Limb (tissue), 2 donors: ENCODE measurements at regions not wholly inside any gene's neighbourhood (a gene's known extent, or its start where the extent isn't known, plus 50 kb on each side); places are given as distances from the start of the nearest gene placed in this dataset.

ENCODE experiments used
- DNase-seq, 2 donors: peaks; one replicate each; pipeline ENCODE4 v3.0.0-alpha.2; 2016; ENCODE audit errors: extremely low spot score in 2 of 2

DNA sequence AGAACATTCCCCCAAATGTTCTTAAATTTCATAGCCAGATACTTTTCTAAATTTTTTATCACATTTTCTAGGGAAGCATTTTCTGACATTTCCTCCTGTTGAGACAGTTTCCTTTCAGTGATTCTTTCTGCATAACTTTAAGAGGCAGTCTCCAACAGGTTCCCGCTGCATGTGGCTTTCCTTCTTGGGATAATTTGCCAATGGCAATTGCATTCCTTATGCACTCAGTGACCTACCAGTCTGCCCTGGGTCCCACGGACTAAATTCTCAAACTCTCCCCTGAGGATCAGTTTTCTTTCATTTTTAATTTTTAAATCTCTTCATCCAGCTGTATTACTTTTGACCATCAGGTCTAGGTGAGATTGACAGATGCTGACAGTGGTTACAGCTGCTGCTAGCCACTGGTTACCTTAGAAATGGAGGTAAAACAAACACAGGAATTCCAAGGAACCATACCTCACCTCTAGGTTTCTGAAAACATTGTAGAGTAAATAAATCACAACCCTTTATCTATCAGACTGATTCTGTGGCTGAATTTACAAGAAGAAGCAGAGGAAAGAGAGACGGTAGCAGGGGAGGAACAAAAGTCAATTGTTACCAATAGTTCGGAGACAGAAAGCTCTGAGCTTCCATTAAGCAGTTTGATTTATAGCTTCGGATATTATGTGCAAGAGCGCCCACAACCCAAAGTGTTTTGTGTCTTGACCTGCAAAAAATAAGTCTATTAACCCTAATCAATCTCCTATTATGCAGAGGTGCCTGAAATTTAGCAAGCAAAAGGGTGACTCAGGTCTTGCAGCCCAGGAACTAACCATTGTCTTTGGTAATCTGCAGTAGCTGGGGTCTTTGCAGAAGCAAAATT, 216.0 kb downstream of the PMP22 start:
- no peak for DNase-seq

DNA sequence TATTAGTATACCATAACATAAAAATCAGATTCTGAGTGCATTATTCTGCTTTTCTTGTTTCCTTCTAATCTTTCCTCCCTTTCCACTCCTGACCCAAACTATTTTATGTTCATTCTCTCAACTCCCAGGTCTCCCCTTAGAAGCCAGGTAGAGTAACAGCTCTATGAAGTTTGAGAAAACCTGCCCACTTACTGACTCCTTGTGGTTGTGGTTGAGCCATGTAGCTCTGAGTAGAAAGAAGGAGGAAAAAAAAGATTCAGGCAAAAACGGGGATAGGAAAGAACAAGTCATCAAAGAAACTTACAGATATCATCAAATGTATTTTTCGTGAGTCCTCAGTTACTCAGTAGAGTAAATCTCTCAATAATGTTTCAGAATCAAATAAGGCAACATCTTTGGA, 216.7 kb downstream of the PMP22 start:
- no peak for DNase-seq

DNA sequence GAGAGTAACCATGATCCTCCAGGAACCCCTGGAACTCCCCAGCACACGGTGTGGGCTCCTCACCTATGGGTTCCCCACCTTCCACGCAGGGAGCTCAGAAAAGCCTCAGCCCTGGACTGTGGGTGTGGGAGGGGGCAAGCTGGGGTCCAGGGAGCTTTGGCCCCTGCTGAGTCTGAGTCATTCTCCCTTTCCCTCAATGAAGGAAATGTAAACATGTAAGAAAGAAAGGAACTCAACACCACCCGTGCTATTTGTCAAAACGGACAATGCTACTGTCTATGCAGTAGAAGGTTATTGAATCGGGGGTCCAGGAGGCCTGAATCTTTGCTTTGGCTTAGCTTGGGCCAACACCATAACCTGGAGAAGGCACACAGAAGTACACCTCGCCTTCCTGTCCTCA, 222.8 kb downstream of the PMP22 start:
- DNase-seq: no peak

DNA sequence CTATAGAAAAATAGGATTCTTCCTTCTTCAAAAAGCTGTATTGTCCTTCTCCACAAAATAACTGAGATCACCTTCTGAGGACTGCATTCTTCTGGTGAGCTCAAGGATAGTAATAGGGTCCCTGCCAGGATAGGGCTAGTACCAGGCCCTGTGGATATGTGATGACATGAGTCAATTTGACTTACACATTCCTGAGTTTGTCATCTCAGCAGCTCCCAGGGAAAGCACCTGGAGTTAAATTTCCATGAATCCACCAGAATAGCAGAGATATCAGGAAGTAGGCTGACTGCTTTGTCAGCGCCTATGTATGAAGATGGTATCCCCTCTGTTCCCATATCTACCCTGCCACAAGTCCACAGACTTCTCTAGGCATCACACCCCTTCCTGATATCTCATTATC, 225.8 kb downstream of the PMP22 start:
- no peak for DNase-seq

DNA sequence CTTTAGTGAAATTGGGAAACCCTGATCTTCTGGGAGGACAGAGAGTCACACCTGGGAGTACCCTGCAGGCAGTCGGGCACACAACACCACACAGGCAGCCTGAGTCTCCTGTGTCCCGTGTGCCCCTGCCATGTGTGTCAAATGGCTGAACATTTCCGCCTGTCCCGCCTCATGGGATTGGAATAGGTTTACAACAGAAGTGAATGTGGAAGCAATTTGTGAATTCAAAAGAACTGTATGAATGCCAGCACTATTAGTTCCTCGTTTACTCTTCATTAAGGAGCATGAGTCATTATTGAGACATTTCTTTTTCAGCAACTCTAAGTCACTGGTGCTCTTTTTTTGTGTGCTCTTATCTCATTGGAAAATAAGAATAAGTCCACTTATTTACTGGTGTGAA, 226.5 kb downstream of the PMP22 start:
- no peak for DNase-seq

DNA sequence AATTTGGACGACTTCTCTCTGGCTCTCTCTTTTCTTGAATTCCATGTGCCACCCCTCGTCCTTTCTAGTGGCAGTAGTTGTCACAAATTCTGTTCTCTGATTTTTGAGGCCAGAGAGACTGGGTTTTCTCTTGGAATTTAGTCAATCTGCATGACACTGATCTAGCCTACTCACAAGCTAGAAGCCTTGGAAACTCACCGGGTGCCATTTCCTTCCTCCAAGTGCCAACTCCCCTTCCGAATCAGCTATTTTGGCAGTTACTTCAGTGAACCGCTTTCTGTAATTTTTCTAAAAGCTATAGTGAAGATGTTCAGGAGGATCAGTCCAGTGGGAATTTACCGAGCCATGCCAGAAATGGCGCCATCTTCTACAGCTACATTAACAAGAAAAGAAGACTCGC, 228.9 kb downstream of the PMP22 start:
- DNase-seq: no peak

DNA sequence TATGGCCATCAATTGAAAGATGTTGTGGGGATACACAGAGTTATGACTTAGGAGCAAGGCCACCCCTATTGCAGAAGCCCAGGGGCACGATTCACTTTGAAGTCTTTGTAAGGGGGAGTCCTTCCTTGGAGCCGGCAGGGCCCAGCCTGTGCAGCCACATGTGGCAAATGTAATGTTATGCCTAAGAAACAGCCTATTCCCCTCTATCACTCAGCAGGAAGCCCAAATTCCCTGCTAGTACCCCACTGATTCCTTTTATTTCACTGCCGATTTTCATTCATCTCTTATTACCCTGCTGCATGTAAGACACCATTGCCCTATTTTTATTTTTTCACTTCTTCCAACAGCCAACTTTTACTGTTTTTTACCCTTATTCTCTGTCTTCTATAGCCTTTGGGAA, 233.2 kb downstream of the PMP22 start:
- no peak for DNase-seq

DNA sequence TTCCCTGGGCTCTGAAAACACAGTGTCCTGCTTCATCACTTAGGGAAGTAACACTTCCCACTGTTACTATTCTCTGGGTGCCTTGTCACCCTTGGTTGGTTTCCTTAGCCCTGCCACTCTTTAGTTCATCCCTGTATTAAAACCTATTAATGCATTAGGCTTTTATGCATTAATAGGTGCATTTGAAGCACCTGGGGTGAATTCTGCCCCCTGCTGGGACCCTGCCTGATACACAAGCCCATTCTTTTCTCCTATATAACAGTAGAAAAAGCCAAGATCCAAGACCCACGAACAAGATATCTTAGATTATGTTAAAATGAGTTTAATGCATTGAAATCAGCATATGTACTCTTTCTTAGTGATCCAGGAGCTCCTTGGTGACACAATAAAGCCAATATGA, 235.7 kb downstream of the PMP22 start:
- DNase-seq: no peak

DNA sequence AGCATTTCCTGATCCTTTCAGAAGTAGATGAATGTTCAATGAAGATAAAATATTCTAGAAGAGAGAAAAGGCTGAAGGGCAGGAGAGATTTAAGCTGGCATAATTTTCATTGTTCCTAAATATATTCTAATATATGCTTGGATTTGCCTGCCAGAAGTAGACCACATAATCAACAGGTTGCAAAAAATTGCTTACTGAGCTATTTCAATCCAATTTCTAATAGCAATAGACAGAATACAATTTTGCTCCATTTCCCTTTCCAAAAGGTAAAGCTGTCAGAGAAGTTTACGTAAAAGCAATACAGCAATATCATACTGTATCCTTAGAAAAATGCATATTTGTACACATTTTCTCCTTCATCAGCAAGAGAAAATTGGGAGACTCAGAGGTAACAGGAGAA, 237.3 kb downstream of the PMP22 start:
- no peak for DNase-seq

DNA sequence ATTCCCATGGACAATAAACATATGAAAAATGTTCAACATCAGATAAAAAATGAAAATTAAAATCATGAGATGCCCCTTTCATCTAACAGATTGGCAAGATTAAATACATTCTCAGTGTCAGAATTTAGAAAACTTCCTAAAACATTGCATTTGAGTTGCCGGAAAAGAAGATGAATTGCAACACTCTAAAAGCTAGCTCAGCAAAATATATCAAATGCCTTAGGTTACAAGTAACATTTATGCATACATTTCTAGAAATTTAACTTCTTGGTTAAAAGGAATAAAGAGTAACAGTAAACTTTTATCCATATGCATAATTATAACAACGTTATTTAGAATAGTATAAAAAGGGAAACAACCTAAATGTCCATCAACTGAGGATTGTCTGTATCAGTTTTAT, 239.0 kb downstream of the PMP22 start:
- no peak for DNase-seq

DNA sequence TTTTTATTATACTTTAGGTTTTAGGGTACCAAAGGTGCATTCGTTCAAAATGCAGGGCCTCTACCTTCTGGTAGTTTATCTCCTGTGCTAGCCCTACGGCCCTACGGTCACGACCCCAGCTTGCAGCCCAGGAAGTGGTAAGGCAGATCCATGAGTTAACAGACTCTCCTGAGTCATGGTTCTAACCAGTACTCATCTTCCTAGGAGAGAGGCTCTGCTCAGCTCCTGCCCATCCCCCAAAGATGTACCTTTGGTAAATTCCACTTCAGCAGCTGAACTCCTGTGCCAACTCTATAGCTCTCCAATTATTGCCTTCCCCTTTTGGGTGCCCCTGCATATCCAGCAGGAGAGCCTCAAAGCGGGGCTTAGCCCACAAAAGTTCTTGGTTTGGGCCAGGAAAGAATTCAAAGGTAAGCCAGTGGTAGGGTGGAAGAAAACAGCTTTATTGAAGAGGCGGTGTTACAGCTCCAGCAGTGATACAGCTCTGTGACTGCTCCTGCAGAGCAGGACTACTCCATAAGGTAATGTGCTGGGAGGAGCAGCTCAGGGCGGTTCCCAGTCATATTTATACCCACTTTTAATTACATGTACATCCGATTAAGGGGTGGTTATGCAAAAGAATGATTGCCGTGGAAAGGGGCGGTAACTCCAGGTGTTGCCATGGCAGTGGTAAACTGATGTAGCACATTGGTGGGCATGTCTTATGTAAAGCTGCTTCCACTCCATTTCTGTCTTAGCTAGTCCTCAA, 241.4 kb downstream of the PMP22 start:
- DNase-seq: no peak

DNA sequence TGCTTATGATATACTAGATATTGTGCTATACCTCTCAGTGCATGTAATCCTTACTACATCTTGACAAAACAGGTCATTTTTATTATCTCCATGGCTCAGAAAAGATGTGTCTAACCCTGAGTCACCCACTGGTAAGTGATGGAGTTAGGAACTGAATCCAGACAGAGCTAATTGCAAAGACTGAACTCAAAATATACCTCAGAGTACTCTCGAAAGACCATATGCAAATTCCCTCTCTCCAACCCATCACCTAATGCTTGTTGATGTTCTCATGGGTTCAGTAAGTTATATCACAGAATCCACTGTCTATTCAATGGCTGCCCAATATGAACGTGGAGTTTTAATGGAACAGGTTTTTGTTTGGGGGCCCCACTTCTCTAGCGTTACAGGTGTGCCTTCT, 246.0 kb downstream of the PMP22 start:
- DNase-seq: no peak

DNA sequence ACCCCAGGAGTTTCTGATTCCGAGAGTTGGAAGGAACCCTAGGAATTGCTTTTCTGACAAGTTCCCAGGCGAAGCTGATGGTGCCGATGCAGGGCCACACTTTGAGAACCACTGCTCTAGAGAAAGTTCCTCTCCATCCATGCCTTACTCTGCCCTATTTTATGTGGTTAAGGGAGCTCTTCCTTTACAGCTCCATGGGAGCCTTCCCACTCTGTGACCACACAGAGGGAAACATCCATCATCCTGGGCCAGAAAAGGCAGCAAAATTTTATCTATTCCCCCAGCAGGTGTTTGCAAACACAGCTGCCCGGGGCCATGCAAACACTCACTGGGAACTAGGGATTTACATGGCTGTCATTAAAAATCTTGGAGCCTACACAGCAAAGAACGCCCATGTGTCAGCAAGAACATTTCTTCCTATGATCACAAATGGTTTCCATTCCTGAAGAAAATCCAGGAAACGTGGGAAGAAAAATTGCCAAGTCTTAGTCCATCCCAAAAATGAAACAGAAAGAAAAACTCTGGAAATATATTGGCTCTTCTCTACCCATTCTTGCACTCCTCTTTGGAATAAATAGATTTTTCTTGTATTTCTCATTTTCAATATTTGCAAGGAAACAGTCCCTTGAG, 252.7 kb downstream of the PMP22 start:
- peak in 1 of 2 donors; percentile 67 for DNase-seq

DNA sequence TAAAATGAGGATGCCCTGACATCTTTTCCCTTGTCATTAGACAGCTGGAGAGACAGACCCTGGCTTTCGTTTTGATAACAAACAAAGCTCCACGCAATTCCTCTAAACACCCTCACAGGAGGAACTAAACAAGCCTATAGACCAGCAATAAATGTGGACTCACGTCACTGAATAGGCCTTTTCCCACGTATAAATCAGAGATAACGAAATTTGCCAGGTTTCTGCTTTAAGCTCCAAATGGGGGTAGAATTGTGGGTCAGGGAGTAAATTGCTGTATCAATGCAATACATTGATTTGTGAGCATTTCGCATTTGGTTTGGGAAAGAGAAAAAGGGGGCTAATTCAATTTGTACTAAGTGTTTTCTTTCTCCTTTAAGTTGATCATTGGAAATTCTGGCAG, 256.0 kb downstream of the PMP22 start:
- no peak for DNase-seq

DNA sequence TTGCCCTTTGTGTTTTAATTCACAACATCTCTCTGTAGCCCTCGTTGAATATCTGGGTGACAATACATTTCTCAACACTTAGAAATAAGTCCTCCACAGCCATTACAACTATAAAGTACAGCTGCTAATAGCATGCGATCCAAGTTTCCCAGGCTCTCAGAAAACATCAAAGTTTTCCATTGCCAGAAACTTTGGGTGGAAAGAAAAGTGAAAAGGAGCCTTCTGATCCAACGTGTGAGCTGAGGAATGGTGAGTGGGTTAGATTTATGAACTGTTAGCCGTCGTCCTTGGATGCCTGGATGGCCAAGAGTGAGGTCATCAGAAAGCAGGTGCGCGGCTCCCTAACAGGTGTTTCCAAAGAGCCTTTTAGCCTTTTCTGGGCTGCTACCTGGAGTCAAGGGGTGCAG, 258.0 kb downstream of the PMP22 start:
- peak; percentile 46 to 51 for DNase-seq

DNA sequence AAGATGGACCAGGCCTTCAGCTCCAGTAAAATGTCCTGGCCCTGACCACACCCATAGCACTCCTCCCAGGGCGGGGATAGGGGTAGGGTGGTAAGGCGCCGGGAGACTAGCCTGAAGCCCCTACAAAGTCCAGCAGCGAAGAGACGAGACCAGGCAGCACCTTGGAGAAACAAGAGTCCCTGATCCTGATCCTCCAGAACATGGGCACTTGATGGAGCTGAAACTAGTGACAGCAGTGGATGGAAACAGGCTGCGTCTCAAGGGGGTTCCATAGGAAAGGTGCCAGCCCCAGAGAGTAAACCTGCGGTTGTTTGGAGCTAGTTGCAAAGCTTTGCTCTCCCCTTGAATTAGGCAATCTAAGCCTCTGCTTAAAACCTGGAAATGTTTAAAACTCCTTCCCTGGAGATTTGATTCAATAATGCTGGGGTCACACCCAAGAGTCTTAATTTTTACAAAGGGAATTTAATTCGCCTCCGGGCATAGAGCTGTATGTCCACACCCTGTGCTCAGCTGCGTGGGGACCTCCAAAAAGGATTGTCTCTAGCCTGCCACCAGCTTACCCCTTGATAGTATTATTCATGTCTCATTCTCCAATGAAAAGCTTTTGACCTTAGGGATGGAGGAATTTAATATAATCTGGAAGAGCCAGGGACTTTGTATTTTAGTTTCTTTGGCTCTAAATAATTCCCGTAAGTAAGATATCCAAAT, 258.6 kb downstream of the PMP22 start:
- no peak for DNase-seq

DNA sequence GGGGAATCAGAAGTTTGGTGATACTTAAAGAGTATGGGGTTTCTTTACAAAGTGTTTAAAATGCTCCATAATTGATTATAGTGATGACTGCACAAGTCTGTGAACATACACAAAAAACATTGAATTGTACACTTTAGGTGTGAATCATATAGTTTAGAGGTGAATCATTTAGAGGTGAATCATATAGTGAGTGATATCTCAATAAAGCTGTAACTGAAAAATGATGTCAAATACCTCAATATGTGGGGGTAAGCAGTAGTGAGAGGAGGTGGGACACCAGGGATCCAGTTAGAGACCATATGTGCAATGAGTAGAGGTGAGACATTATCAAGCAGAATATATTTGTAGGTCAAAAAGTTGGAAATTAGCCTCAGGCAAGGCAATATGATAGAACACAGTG, 264.5 kb downstream of the PMP22 start:
- no peak for DNase-seq

DNA sequence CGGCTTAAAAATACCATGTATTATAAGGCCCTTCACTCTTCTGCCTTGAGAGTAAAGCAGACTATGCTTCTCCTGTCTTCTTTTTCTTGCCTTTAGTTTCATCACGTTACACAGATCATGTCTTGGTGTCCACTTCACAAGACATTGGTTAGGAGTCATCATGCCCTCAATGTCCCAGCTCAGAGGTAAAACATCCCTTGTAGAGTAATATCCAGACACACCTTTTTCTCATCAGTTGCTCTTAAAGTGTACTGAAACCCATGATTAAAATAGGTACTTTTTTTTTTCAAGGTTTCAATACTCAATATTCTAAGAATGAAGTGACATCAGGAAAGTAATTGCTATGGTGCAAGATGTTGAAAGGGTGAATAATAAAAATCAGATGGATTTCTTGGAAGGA, 267.8 kb downstream of the PMP22 start:
- DNase-seq: no peak

DNA sequence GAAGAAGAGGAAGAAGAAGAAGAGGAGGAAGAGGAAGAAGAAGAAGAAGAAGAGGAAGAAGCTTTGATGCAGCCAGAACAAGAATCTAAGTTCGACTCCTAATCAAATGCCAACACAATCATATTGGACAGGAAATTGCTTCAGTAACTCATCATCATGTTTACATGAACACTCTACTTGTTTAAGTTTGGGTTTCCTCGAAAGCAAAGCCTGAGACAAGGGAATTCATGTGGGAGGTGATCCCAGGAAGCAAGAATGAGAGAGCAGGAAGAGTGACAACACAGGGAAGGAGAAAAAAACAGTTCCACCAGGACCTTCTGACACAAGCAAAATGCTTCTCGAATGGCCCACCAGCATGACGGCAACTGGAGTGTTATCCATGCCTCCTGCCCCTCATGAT, 279.0 kb downstream of the PMP22 start:
- DNase-seq: no peak

DNA sequence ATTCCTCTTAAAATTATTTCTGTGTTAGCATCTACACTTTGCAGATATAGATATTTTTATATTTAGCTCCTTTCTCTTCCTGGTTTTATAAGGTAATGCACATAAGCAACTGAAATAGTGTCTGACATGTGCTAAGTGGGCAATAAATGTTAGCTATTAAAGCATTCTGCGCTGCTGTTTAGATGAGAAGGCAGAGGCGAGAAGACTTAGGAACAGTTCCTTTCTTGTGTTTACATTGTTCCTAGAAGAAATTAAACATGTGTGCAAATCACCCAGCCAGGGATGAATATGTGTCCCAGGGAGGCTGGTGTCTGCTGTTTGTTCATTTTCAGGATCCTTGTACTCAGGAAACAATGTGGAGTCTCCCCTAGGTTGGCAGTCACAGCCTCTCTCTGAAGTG, 292.3 kb downstream of the PMP22 start:
- DNase-seq: no peak

DNA sequence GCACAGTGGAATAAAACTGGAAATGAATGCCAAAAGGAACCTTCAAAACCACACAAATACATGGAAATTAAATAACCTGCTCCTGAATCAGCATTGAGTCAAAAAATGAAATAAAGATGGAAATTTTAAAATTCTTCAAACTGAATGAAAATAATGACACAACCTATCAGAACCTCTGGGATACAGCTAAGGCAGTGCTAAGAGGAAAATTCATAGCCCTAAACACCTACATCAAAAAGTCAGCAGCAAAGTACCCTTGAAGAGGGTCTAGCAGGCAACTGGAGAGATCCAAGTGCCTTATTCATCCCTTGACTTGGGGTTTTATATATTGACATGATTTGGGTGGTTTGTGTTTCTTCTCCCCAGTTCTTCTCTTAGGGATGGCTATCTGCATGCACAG, 294.1 kb downstream of the PMP22 start:
- DNase-seq: no peak

DNA sequence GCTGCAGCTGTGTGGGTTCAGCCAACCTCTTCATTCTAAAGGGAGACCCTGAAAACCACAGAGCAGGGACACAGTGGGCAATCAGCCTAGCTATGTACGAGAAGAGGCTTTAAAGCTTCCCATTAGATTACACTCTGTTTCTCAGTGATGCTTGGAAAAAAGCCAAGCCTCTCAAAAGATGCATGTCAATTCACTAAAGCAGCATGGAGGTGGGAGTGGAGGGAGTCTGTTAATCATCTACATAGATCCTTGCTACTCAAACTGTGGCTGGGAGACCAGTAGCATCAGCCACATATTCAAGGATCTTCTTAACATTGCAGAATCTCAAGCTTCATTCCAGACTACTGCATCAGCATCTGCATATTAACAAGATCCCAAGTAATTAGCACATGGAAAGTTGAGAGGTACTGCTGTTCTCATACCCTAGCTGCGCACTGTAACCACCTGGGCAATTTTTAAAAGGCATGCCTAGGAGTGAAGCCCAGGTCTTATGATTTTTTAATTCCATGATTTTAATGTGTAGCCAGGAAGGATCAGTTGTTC, 305.9 kb downstream of the PMP22 start:
- DNase-seq: no peak
